GM23338 (cell line): ENCODE measurements at regions not wholly inside any gene's neighbourhood (a gene's known extent, or its start where the extent isn't known, plus 50 kb on each side); places are given as distances from the start of the nearest gene placed in this dataset.
"Not testable (repeated sequence)": the region's sequence is repeated elsewhere in the genome, so short reads cannot be mapped to it uniquely, and the experiment has no call there.

ENCODE experiments used
- EZH2 ChIP-seq: fragments of 200-600 bp; sonication (generic); IDR thresholded peaks from one replicate; pipeline ENCODE4 v1.8.0; 2017; ENCODE audit warnings: antibody characterized with exemption, mild to moderate bottlenecking, low read depth; ENCODE audit not compliant: unreplicated experiment
- EZH2phosphoT487 ChIP-seq: fragments of 200-600 bp; sonication (generic); IDR thresholded peaks from one replicate; pipeline ENCODE4 v1.8.1; 2018; ENCODE audit warnings: antibody characterized with exemption; ENCODE audit not compliant: unreplicated experiment
- JUNB ChIP-seq: IDR thresholded peaks from one replicate; pipeline ENCODE4 v1.6.1; 2016; ENCODE audit warnings: antibody characterized with exemption; ENCODE audit not compliant: unreplicated experiment
- NANOG ChIP-seq: IDR thresholded peaks from 2 replicates; pipeline ENCODE4 v1.6.1; 2016; ENCODE audit warnings: antibody characterized with exemption, borderline replicate concordance
- POLR2AphosphoS5 ChIP-seq: IDR thresholded peaks from 2 replicates; pipeline ENCODE4 v1.6.1; 2016; ENCODE audit warnings: antibody characterized with exemption, low read depth
- ZNF114 ChIP-seq: fragments of 250-450 bp; sonication (Bioruptor Pico); IDR thresholded peaks from 2 replicates; pipeline ENCODE4 v1.5.0; 2020; ENCODE audit warnings: mild to moderate bottlenecking, moderate library complexity
- TF ChIP-seq, protein P1 (sequence below), 2 experiments: fragments of 200-600 bp in 1 of 2; sonication (generic) in 1 of 2; conservative IDR thresholded peaks; 2 replicates each; pipeline versions ENCODE4 v1.5.1 to v1.6.1; 2016 to 2017; ENCODE audit warnings: antibody characterized with exemption in 2 of 2, low read depth in 2 of 2, mild to moderate bottlenecking in 2 of 2, moderate library complexity in 1 of 2
- TF ChIP-seq, protein P2 (sequence below): IDR thresholded peaks from one replicate; pipeline ENCODE4 v1.6.1; 2018; ENCODE audit warnings: antibody characterized with exemption; ENCODE audit not compliant: unreplicated experiment
- TF ChIP-seq, protein P3 (sequence below): fragments of 250-450 bp; sonication (Bioruptor Pico); IDR thresholded peaks from 2 replicates; pipeline ENCODE4 v1.5.0; 2020; ENCODE audit warnings: mild to moderate bottlenecking, moderate library complexity

DNA sequence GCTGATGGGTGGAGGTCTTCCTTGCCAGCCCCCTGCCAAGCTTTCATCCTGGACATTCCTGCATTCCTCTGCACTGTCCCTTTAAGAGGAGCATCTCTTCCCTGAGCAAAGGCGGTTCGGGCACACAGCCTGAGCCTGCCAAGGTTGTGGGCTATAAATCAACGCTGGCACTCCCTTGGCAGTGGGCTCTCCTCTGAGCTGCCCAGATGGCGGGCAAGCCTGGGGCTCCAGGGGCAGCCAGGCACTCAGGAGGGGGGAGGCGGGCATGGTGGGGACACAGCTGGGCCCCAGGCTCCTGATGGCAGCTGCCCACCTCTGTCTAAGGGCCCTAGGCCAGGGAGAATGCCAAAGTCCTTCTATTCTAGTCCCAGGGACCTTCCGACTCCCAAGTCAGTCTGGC lies 58.7 kb downstream of the HOXC4 start:
- TF ChIP-seq POLR2AphosphoS5; ZNF114 (CRISPR knock-in tag); EZH2phosphoT487; EZH2; JUNB; NANOG: not testable (repeated sequence)
- TF ChIP-seq, protein P1, sequence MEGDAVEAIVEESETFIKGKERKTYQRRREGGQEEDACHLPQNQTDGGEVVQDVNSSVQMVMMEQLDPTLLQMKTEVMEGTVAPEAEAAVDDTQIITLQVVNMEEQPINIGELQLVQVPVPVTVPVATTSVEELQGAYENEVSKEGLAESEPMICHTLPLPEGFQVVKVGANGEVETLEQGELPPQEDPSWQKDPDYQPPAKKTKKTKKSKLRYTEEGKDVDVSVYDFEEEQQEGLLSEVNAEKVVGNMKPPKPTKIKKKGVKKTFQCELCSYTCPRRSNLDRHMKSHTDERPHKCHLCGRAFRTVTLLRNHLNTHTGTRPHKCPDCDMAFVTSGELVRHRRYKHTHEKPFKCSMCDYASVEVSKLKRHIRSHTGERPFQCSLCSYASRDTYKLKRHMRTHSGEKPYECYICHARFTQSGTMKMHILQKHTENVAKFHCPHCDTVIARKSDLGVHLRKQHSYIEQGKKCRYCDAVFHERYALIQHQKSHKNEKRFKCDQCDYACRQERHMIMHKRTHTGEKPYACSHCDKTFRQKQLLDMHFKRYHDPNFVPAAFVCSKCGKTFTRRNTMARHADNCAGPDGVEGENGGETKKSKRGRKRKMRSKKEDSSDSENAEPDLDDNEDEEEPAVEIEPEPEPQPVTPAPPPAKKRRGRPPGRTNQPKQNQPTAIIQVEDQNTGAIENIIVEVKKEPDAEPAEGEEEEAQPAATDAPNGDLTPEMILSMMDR (conservative IDR thresholded peaks at IDR 0.05; ENCODE audit: low read depth in 2 of 2) = not testable (repeated sequence)
- TF ChIP-seq, protein P2, sequence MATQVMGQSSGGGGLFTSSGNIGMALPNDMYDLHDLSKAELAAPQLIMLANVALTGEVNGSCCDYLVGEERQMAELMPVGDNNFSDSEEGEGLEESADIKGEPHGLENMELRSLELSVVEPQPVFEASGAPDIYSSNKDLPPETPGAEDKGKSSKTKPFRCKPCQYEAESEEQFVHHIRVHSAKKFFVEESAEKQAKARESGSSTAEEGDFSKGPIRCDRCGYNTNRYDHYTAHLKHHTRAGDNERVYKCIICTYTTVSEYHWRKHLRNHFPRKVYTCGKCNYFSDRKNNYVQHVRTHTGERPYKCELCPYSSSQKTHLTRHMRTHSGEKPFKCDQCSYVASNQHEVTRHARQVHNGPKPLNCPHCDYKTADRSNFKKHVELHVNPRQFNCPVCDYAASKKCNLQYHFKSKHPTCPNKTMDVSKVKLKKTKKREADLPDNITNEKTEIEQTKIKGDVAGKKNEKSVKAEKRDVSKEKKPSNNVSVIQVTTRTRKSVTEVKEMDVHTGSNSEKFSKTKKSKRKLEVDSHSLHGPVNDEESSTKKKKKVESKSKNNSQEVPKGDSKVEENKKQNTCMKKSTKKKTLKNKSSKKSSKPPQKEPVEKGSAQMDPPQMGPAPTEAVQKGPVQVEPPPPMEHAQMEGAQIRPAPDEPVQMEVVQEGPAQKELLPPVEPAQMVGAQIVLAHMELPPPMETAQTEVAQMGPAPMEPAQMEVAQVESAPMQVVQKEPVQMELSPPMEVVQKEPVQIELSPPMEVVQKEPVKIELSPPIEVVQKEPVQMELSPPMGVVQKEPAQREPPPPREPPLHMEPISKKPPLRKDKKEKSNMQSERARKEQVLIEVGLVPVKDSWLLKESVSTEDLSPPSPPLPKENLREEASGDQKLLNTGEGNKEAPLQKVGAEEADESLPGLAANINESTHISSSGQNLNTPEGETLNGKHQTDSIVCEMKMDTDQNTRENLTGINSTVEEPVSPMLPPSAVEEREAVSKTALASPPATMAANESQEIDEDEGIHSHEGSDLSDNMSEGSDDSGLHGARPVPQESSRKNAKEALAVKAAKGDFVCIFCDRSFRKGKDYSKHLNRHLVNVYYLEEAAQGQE = not testable (repeated sequence)
- TF ChIP-seq, protein P3, sequence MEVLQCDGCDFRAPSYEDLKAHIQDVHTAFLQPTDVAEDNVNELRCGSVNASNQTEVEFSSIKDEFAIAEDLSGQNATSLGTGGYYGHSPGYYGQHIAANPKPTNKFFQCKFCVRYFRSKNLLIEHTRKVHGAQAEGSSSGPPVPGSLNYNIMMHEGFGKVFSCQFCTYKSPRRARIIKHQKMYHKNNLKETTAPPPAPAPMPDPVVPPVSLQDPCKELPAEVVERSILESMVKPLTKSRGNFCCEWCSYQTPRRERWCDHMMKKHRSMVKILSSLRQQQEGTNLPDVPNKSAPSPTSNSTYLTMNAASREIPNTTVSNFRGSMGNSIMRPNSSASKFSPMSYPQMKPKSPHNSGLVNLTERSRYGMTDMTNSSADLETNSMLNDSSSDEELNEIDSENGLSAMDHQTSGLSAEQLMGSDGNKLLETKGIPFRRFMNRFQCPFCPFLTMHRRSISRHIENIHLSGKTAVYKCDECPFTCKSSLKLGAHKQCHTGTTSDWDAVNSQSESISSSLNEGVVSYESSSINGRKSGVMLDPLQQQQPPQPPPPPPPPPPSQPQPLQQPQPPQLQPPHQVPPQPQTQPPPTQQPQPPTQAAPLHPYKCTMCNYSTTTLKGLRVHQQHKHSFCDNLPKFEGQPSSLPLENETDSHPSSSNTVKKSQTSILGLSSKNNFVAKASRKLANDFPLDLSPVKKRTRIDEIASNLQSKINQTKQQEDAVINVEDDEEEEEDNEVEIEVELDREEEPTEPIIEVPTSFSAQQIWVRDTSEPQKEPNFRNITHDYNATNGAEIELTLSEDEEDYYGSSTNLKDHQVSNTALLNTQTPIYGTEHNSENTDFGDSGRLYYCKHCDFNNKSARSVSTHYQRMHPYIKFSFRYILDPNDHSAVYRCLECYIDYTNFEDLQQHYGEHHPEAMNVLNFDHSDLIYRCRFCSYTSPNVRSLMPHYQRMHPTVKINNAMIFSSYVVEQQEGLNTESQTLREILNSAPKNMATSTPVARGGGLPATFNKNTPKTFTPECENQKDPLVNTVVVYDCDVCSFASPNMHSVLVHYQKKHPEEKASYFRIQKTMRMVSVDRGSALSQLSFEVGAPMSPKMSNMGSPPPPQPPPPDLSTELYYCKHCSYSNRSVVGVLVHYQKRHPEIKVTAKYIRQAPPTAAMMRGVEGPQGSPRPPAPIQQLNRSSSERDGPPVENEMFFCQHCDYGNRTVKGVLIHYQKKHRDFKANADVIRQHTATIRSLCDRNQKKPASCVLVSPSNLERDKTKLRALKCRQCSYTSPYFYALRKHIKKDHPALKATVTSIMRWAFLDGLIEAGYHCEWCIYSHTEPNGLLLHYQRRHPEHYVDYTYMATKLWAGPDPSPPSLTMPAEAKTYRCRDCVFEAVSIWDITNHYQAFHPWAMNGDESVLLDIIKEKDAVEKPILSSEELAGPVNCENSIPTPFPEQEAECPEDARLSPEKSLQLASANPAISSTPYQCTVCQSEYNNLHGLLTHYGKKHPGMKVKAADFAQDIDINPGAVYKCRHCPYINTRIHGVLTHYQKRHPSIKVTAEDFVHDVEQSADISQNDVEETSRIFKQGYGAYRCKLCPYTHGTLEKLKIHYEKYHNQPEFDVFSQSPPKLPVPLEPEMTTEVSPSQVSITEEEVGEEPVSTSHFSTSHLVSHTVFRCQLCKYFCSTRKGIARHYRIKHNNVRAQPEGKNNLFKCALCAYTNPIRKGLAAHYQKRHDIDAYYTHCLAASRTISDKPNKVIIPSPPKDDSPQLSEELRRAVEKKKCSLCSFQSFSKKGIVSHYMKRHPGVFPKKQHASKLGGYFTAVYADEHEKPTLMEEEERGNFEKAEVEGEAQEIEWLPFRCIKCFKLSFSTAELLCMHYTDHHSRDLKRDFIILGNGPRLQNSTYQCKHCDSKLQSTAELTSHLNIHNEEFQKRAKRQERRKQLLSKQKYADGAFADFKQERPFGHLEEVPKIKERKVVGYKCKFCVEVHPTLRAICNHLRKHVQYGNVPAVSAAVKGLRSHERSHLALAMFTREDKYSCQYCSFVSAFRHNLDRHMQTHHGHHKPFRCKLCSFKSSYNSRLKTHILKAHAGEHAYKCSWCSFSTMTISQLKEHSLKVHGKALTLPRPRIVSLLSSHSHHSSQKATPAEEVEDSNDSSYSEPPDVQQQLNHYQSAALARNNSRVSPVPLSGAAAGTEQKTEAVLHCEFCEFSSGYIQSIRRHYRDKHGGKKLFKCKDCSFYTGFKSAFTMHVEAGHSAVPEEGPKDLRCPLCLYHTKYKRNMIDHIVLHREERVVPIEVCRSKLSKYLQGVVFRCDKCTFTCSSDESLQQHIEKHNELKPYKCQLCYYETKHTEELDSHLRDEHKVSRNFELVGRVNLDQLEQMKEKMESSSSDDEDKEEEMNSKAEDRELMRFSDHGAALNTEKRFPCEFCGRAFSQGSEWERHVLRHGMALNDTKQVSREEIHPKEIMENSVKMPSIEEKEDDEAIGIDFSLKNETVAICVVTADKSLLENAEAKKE (CRISPR knock-in tag) = not testable (repeated sequence)
